GM12865 (cell line): ENCODE measurements at regions not wholly inside any gene's neighbourhood (a gene's known extent, or its start where the extent isn't known, plus 50 kb on each side); places are given as distances from the start of the nearest gene placed in this dataset.

Source experiments
- DNase-seq: peaks from one replicate; pipeline ENCODE4 v3.0.0; 2010; ENCODE audit warnings: low read depth
- H3K4me3 ChIP-seq: 2 replicates; pipeline ENCODE4 v1.5.1; 2011; ENCODE audit warnings: mild to moderate bottlenecking, low read depth, low read length, control low read depth
- CTCF ChIP-seq: IDR thresholded peaks from 2 replicates; pipeline ENCODE4 v1.5.1; 2011; ENCODE audit warnings: low read length, control low read depth, low read depth, inconsistent platforms; ENCODE audit not compliant: insufficient read depth; ENCODE audit errors: missing control alignments

GRCh38 chr22:48238284-48238915 lies 1476.0 kb downstream of the TBC1D22A start:
- H3K4me3 ChIP-seq, result no peak overlapping the region
- TF ChIP-seq CTCF, result no peak
- DNase-seq, result no peak

- H3K4me3 ChIP-seq, result no peak overlapping the region
- no peak for TF ChIP-seq CTCF
- DNase-seq, result no peak
Measured at GRCh38 chr22:48237466-48238283, 1475.2 kb downstream of the TBC1D22A start.

GRCh38 chr22:48236261-48236660 lies 1473.8 kb downstream of the TBC1D22A start:
- no peak for TF ChIP-seq CTCF
- DNase-seq, result no peak
- H3K4me3 ChIP-seq, result no peak overlapping the region

GRCh38 chr22:48235744-48236143 lies 1473.3 kb downstream of the TBC1D22A start:
- H3K4me3 ChIP-seq, result no peak overlapping the region
- no peak for TF ChIP-seq CTCF
- DNase-seq, result no peak

GRCh38 chr22:48234011-48234410 lies 1471.6 kb downstream of the TBC1D22A start:
- no peak overlapping the region for H3K4me3 ChIP-seq
- no peak for DNase-seq
- TF ChIP-seq CTCF, result no peak

- no peak overlapping the region for H3K4me3 ChIP-seq
- no peak for TF ChIP-seq CTCF
- no peak for DNase-seq
Measured at GRCh38 chr22:48233586-48233985, 1471.1 kb downstream of the TBC1D22A start.

GRCh38 chr22:48228468-48228867 lies 1466.0 kb downstream of the TBC1D22A start:
- no peak overlapping the region for H3K4me3 ChIP-seq
- no peak for TF ChIP-seq CTCF
- DNase-seq, result no peak
